Embryonic facial prominence (tissue), 1 donor: ENCODE measurements at regions not wholly inside any gene's neighbourhood (a gene's known extent, or its start where the extent isn't known, plus 50 kb on each side); places are given as distances from the start of the nearest gene placed in this dataset.

Source experiments
- DNase-seq: peaks from one replicate; pipeline ENCODE4 v3.0.0-alpha.2; 2016; ENCODE audit errors: extremely low spot score

DNA sequence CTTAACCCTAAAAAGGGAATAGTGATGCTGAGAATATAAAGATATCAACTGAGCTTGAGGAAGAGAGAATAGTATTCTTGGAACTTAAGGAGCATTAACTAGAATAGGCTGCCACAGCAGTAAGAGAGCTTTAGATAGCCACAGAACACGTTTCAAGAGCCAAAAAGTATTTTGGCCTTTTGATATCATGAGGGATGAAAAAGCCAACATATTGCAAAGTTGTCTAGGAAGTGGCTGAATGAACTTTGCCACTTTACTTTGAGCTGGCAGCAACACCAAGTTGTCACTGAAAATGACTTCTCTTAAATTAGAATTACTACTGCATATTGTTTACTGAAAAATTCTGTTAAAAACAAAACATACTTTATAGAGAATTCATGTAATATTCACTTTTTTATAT lies 1476.2 kb downstream of the MRPL39 start:
- DNase-seq: no peak

DNA sequence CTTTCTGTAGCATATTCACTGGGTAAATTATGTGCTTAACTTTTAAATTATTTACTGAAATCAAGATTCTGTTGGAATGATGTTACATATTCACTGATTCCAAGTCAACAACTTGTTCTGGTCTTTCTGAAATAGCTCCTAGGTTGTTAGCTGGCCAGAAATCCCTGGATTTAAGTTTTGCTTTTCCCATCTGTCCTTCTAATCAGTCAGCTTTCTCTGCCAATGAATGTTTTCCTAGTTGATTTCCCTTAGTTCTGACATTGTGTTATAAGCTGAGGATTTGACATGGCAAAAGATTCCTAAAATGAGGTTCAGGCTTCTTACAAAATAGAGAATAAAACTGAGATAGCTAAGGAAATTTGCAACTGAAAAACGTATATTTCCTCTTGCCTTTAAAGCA lies 1479.6 kb downstream of the MRPL39 start:
- DNase-seq: no peak

DNA sequence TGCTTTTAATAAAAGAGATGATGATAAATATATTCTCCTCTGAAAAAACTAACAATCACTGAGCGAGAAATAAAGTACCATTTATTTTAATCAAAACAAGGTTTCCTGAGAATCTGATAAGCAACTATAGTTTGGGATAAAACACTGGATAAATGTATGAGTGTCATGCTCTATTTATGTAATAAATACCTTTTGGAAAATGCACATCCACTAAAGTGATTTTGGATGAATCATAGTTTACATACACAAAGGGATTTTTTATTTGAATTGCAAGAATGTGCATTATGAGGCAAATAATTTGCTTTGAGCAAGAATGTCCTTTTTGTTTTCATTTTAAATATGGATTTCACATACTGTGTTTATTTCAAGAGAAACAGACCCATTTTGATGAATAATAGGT lies 1483.5 kb downstream of the MRPL39 start:
- no peak for DNase-seq

DNA sequence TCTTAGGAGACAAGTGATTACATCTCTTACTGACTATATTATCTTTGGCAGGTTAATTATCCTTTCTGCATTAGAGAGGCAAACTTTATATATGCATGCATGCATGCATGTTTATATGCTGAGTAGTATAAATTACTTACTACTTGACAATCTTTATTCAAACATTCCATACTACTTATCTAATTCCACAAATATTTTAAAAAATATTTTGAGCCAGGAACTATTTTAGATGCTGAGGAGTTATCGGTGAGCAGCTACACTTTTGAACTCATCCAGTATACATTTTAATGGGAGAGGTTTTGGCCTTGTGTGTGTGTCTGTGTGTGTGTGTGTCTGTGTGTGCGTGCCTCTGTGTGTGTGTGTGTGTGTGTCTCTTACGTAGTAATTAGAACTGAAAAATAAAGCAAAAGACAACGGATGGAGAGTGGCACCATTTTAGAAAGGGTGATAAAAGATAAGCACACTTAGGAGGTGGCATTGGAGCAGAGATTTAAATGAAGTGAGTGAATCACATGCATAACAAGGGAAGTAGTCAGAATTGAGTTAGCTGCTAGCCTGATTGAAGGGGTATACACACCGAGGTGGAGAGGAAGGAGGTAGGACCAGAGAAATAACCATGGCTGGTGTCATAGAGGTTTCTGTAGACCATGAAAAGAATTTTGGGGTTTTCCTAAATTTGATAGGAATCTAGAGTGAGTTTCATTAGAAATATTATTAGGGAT lies 1488.4 kb downstream of the MRPL39 start:
- DNase-seq: no peak

DNA sequence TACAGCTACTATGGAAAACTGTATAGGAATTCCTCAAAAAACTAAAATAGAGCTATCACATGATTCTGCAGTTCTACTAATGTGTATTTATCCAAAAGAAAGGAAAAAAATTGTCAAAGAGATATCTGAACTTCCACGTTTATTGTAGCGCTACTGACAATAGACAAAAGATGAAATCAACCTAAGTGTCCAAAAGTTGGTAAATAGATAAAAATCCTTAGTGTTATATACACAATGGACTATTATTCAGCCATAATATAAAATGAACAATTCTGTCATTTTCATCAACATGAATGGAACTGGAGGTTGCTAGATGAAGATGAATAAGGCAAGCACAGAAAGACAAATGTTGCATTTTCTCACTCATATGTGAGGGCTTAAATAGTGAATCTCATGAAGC lies 1492.1 kb downstream of the MRPL39 start:
- no peak for DNase-seq

DNA sequence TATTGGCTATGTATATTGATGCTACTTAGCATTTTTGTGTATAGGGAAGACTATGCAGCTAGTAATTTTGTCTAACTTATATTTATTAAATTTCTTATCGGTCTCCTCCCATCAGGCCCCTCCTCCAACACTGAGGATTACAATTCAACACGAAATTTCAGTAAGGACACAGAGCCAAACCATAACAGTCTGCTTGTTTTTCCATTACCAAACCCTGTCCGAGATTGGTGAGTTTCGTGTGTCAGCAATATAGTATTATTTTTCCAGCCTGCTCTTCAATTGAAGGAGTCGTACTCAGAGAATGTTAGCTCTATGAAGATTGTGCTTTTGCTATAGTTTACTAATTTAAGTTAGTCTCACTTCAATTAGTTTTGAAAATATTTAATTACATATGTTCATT lies 1495.3 kb downstream of the MRPL39 start:
- DNase-seq: no peak

DNA sequence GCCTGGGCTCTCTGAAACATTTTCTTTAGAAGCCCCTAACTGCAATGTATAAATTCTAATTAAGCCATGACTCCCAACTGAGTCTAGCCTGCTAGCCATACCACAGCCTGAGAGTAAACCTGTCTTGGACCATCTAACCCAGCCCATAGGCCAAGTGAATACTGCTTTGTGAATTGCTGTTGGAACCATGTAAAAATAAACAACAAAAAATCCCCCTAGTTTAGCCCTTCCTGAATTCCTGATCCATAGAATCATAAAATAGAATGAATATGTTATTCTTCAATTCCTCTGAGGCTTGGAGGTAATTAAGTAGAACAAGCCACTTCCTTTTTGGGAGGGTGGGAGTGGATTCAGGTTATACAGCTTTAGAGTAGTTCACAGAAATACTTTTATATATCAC lies 1496.4 kb downstream of the MRPL39 start:
- DNase-seq: no peak

DNA sequence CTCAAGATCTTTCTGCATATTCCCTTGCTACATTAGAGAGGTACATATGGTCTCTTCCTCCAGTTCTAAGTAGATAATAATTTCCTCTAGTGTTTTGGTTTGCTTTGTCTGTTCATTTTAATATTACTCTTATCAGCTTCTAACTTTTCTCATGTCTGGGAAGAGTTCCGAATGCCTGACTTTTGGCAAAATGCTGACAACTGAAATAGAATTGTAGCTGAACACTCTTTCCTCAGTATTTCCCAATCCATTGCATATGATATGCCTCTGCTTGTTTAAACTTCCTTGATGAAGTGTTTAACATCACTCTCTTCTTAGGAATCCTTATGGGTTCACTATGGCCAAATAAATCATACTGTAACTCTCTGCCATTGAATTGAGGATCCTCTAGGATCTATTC lies 1510.1 kb downstream of the MRPL39 start:
- DNase-seq: no peak

DNA sequence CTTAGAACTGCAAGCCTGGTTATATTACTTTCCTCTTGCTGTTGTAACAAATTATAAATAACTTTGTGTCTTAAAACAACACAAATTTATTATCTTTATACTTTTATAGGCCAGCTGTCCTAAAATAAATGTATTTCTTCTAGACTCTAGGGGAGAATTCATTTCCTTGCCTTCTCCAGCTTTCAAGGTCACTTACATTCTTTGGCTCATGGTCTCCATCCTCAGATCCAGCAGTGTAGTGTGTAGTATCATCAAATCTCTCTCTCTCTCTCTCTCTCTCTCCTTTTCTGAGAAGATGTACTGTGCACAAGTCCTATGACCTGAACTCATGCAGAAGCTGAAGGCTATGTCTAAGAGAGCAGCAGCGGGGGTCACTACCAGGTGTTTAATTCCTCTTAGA lies 1510.6 kb downstream of the MRPL39 start:
- DNase-seq: no peak

DNA sequence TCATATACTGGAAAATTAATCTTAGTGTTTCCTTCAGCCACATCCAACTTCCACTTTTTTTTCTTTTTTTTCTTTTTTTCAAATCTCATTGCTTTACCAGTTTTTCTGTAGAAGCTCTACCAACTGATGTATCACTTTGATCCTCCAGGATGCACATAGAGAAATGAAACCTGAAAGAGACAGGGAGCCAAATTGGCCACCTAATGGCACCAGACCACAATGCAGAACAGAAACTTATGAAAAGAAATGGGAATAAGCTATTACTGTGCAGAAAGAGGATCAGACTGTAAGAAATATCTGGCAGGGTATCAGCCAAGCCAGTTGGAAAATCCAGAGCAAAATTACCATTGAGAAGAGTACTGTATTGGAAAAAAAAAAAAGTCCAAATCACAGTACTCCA lies 1514.2 kb downstream of the MRPL39 start:
- DNase-seq: no peak

DNA sequence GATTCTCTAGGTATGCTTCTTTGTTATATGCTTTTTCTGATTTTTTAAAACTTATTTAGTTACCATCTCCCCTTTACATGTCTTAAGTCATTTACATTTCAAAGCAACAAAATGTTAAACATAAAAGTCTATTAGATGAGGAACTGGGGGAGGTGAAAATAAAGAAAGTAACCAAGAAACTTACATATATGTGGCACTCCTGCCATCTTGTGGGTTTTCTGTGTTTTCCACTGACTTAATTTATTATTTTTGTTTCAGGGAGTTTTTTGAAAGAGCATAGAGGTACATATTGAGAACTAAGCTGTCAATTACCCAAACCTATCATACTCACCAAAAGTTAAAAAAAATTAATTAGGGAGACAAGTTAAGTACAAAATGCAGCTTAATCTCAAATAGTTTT lies 1531.1 kb downstream of the MRPL39 start:
- no peak for DNase-seq

DNA sequence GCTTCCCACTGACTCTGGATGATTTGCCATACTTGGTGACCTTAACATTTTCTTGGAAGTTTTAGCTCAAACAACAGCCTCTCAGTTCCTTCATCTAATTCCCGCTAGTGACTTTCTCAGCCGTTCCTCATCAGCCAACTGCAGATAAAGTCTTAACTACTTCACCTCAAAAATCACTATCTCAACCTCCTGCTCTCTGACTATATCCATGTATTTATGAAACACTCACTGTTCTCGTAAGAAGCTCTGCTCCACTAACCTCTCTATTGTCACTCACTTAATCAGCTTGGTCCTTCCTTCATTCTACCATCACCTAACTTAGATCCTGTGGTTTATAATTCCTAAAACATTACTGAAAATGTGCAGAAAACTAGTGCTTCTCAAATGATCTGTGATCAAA lies 1551.6 kb downstream of the MRPL39 start:
- DNase-seq: no peak

DNA sequence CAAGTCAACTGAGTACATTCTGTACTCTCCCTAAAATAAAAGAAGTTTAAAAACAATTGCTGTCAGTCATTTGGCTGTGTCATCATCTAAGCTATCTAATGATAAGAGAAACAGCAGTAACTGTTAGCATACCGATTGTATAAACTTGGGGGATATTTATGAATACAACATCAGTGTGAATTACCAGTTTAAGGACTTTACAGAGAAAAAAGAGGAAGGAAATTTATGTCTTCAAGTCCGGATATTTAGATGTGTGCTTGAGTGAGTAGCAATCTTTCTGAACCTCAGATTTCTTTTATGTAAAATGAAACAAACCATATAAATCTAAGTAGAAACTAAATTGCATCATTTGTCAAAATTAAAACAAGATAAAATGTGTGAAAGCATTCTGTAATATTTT lies 1557.0 kb downstream of the MRPL39 start:
- no peak for DNase-seq

DNA sequence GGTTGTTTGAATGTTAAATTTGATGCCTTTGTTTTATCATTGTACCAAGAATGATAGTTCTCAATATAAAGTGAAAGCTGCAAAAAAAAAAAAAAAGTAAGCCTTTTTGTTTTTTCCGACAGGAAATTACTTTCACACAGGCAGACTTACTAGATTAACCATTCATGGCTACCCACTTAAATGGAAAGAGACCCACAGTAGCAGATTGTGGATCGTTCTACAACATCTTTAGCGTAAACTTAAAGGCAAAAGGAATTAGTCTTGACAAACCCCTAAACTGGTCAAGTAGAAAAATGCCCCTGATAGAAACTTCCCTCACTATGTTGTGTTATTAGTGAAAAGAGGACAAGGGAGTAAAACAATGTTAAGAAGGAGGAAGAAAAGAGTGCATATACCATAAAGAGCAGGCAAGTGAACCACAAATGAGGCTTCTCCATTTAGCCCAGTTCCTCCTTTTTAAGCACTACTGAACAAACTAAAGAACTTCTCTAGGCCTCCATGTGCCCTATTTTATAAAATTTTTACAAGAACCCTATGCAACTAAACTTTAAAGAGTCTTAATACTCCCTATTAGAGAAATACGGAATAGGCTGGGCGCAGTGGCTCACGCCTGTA lies 1560.3 kb downstream of the MRPL39 start:
- DNase-seq: no peak

DNA sequence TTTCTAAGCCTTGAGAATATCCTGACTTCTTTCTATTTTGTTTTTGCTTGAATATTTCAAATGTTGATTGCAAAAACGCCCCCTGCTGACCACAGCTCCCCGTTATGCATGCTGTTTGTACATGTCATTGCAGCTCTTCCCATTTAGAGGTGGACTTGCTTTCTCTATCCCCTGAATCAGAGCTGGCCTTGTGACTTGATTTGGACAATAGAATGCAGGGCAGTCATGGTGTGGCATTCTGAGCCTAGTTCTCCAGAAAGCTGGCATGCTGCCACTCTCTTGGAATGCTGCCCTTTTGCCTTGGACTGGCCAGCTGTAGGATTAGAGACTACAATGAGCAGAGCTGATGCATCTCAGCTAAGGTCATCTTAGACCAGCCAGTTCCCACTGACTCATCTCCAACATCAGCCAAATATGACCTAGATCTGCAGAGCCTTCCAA lies 1561.5 kb downstream of the MRPL39 start:
- DNase-seq: no peak

DNA sequence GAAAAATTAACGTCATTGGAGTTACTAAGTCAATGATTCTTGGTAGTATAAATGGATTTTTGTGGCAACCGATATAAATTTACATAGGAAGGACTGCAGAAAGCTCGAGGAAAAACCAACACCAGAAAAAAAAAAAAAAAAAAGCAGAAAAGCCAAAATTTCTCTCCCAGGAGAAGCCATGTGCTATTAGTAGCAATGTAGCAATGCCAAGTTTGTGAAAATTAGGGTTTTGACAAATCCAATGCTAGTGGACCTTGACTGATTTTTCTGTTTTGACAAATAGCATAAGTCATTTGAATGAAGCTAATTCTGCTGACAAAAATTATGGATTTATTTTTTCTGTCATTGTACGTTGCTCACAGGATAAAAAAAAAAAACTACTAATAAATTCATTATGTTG lies 1561.9 kb downstream of the MRPL39 start:
- DNase-seq: no peak

DNA sequence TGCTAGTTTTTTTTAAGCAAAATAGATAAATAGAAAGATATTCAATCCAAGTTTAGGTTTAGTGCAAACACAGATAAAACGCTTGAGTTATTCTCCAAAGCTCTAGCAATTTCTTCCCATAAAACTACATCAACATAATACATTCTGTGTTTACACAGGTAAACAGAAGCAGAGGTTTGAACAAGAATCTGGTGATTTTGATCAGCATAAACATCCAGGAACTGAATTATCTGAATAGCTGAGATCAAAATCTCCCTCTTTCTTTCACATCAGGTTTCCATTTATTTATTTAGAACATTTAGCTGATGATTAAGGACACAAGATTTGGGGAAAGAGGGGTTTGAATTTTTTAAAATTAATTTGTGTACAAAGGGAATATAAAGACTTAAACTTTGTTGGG lies 1564.6 kb downstream of the MRPL39 start:
- no peak for DNase-seq

DNA sequence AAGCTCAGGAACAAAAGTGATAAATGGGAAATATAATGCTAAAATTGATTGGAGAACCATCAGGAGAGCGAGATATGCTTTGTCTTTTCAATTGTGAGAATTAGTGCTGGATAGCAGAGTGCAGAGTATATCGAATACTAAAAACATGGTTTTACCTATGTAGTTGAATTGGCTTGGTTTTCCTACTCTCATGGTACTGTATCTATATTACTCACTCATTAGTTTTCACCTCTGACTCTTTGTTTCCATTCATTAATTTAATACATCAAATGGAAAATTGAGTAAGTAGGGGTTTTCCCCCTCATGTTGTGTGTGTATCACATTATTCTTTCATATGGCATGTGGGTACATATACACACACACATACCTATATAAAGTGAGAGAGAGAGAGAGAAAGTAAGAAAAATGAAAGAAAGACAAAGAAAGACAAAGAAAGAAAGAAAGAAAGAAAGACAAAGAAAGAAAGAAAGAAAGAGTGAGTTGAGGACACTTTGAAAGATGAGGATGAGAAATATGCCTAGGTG lies 1574.5 kb downstream of the MRPL39 start:
- DNase-seq: no peak

DNA sequence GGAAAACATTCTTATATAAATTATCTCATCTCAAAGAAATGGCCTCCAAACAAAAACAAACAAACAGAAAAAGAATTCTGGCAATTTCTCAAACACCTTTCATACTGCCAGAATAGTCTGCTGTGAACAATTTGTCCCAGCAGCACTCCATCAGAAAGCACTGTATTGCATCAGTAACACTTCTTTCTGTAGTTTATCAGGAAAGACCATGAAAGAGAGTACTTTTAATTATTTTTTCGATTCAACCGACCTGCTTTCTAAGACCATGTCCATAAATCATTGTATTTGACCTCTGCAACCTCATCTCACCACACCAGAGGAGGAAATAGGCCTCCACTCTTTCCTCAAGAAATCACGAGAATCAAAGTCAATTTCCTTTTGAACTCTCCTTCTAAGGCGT lies 1579.9 kb downstream of the MRPL39 start:
- DNase-seq: no peak

DNA sequence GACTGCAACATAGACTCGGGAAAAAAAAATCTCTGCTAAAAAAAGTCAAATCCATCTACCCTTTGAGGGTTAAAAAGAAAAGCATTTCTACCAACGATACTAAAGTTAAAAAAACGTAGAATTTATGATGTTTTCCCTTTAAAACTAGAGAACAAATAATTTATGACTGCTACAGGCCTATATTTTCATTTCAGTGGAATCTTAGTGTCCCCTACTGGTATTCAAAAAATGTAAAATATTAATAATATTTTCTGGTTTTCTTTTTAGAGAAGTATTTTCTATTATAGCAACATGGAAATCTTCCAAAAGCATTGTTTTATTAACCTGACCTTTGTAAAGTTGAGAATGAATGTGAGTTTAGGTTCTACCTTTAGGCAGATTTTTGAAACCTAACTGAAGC lies 1582.2 kb downstream of the MRPL39 start:
- no peak for DNase-seq

DNA sequence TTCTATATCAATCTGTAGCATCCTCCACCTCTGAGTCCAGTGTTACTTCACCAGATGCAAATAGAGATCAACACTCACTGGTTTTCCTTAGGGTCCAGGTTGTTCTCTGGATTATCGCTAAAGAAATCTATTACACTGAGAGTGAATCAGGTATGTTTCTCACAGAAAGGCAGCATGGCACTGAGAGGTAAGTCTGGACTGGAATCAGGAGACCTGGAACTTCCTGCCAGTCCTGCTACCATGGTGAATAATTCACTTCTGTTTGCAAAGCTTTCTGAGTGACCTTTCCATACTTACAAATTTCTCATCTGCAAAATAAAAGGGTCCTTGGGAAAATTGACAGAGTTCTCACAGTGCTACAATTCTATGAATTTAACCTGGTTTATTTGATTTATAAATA lies 1583.3 kb downstream of the MRPL39 start:
- no peak for DNase-seq

DNA sequence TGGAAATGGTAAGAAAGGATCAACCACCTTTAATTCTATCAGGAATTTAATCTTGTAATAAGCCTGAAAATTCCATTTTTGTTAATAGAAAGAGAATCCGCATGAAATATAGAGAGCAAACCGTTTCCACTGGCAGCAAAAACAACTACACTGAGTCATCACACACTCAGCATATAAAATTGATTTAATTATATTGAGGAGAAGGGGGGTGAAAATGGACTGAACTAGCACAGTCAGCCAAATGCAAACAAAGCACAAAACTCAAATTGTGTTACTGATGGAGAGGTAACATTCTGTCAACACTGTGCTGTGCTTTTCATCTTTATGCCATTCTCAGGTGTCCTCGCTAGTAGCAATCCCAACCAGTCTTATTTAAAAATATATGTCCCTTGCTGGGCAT lies 1583.9 kb downstream of the MRPL39 start:
- no peak for DNase-seq

DNA sequence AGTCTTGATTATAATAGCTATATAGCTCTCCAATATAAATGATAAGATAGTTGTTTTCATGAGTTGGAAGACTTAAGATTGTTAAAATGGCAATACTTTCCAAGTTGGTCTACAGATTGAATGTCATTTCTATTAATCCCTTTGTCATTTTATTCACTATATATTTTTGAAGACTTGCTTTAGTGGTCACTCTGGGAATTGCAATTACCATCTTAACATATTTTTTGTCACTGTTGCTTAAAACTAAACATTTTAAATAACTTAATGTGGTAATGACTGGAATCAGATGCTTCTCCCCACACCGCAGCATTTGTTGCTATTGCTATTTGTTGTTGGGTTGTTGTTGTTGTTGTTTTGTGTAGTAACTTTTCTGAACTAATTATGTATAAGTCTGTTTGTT lies 1592.9 kb downstream of the MRPL39 start:
- no peak for DNase-seq

DNA sequence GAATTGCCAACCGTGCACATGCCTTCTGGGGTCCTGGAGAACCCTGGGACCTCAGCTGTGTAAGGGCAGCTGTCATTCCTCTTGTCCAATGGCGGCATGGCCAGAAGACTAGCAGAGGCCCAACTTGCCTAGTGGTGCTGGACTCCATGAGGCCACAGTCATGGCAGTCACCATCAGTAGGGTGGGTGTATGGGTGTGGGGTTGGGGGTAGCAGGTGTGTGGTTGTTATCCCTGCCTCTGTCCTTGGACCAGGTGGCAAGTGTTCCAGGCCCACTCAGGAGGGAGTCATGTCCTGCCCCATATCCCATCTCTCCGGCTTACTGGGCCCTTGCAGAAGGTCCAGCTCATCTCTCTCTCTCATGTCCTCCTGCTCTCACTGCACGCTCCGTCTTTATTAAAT lies 1596.2 kb downstream of the MRPL39 start:
- no peak for DNase-seq
